A204.1 (cell line): ENCODE measurements at regions not wholly inside any gene's neighbourhood (a gene's known extent, or its start where the extent isn't known, plus 50 kb on each side); places are given as distances from the start of the nearest gene placed in this dataset.

ENCODE experiments used
- FAIRE-seq: peaks from 2 replicates; lab custom pipeline; 2012; peaks lifted over from hg19 to GRCh38; lab: Jason Lieb, UNC

GRCh38 chr15:96415513-96416217 lies 85.2 kb downstream of the NR2F2 start:
- no peak for FAIRE-seq

- FAIRE-seq, result no peak
These were observed 85.9 kb downstream of the NR2F2 start for GRCh38 chr15:96416218-96416933.

- no peak for FAIRE-seq
These were observed 86.6 kb downstream of the NR2F2 start for GRCh38 chr15:96416934-96417759.

- no peak for FAIRE-seq
These were observed 87.2 kb downstream of the NR2F2 start for GRCh38 chr15:96417760-96418130.

- no peak for FAIRE-seq
These were observed 87.6 kb downstream of the NR2F2 start for GRCh38 chr15:96418146-96418545.

- no peak for FAIRE-seq
These were observed 90.7 kb downstream of the NR2F2 start for GRCh38 chr15:96421178-96421601.

- no peak for FAIRE-seq
These were observed 91.6 kb downstream of the NR2F2 start for GRCh38 chr15:96422125-96422524.

GRCh38 chr15:96424674-96425073 lies 94.2 kb downstream of the NR2F2 start:
- no peak for FAIRE-seq

- no peak for FAIRE-seq
These were observed 98.2 kb downstream of the NR2F2 start for GRCh38 chr15:96428742-96429141.

GRCh38 chr15:96431786-96432185 lies 101.3 kb downstream of the NR2F2 start:
- FAIRE-seq, result no peak

- FAIRE-seq, result no peak
These were observed 104.5 kb downstream of the NR2F2 start for GRCh38 chr15:96435022-96435421.

GRCh38 chr15:96435841-96436240 lies 105.3 kb downstream of the NR2F2 start:
- FAIRE-seq, result no peak

GRCh38 chr15:96440978-96441377 lies 110.5 kb downstream of the NR2F2 start:
- FAIRE-seq, result no peak

- FAIRE-seq, result no peak
These were observed 111.6 kb downstream of the NR2F2 start for GRCh38 chr15:96442076-96442475.

GRCh38 chr15:96444865-96445264 lies 114.4 kb downstream of the NR2F2 start:
- FAIRE-seq, result no peak

- FAIRE-seq, result no peak
These were observed 118.4 kb downstream of the NR2F2 start for GRCh38 chr15:96448923-96449322.

GRCh38 chr15:96457841-96458240 lies 127.3 kb downstream of the NR2F2 start:
- no peak for FAIRE-seq

GRCh38 chr15:96460106-96460505 lies 129.6 kb downstream of the NR2F2 start:
- no peak for FAIRE-seq

- no peak for FAIRE-seq
These were observed 132.6 kb downstream of the NR2F2 start for GRCh38 chr15:96462768-96463750.

- no peak for FAIRE-seq
These were observed 136.0 kb downstream of the NR2F2 start for GRCh38 chr15:96466389-96466947.

GRCh38 chr15:96468036-96468435 lies 137.5 kb downstream of the NR2F2 start:
- FAIRE-seq, result no peak
